ENCODE measurements at regions not wholly inside any gene's neighbourhood (a gene's known extent, or its start where the extent isn't known, plus 50 kb on each side); places are given as distances from the start of the nearest gene placed in this dataset.
"Not testable (repeated sequence)": the region's sequence is repeated elsewhere in the genome, so short reads cannot be mapped to it uniquely, and the experiment has no call there.

- DNase-seq, result no peak
Observed at GRCh38 chr20:6692566-6693173, 74.8 kb upstream of the BMP2 start.

GRCh38 chr20:6691516-6691915 is 76.0 kb upstream of the BMP2 start:
- DNase-seq, result no peak

- DNase-seq, result no peak
Observed at GRCh38 chr20:6689339-6689973, 78.0 kb upstream of the BMP2 start.

- no peak for DNase-seq
Observed at GRCh38 chr20:6686171-6686570, 81.3 kb upstream of the BMP2 start.

- no peak for DNase-seq
Observed at GRCh38 chr20:6685626-6686025, 81.9 kb upstream of the BMP2 start.

GRCh38 chr20:6685181-6685582 is 82.3 kb upstream of the BMP2 start:
- no peak for DNase-seq

- no peak for DNase-seq
Observed at GRCh38 chr20:6683021-6683977, 84.2 kb upstream of the BMP2 start.

GRCh38 chr20:6680854-6681253 is 86.6 kb upstream of the BMP2 start:
- no peak for DNase-seq

- no peak for DNase-seq
Observed at GRCh38 chr20:6680441-6680840, 87.0 kb upstream of the BMP2 start.

GRCh38 chr20:6679086-6679485 is 88.4 kb upstream of the BMP2 start:
- DNase-seq, result no peak

GRCh38 chr20:6678101-6678500 is 89.4 kb upstream of the BMP2 start:
- no peak for DNase-seq

GRCh38 chr20:6674831-6675230 is 92.7 kb upstream of the BMP2 start:
- DNase-seq, result no peak

GRCh38 chr20:6673071-6673470 is 94.4 kb upstream of the BMP2 start:
- no peak for DNase-seq

GRCh38 chr20:6671829-6672228 is 95.7 kb upstream of the BMP2 start:
- no peak for DNase-seq

- no peak for DNase-seq
Observed at GRCh38 chr20:6668546-6668945, 98.9 kb upstream of the BMP2 start.

- no peak for DNase-seq
Observed at GRCh38 chr20:6665621-6666355, 101.7 kb upstream of the BMP2 start.

GRCh38 chr20:6665161-6665560 is 102.3 kb upstream of the BMP2 start:
- DNase-seq, result no peak

- no peak for DNase-seq
Observed at GRCh38 chr20:6664574-6664973, 102.9 kb upstream of the BMP2 start.

- DNase-seq, result no peak
Observed at GRCh38 chr20:6663751-6664388, 103.6 kb upstream of the BMP2 start.

GRCh38 chr20:6663104-6663503 is 104.4 kb upstream of the BMP2 start:
- DNase-seq, result no peak

GRCh38 chr20:6662309-6662708 is 105.2 kb upstream of the BMP2 start:
- DNase-seq, result no peak

- no peak for DNase-seq
Observed at GRCh38 chr20:6660441-6660840, 107.0 kb upstream of the BMP2 start.

GRCh38 chr20:6658909-6659308 is 108.6 kb upstream of the BMP2 start:
- DNase-seq, result not testable (repeated sequence)

All from NCI-H446 (cell line).